B cell (primary cell): ENCODE measurements at regions not wholly inside any gene's neighbourhood (a gene's known extent, or its start where the extent isn't known, plus 50 kb on each side); places are given as distances from the start of the nearest gene placed in this dataset.

Experiments
- ATAC-seq: fragments of 200-7000 bp; cut with Tn5 transposase; one replicate; pipeline ENCODE4 v1.10.0; 2021; ENCODE audit warnings: low read depth, mild to moderate bottlenecking, moderate number of reproducible peaks, moderate library complexity
- CTCF ChIA-PET: fragments of 350-600 bp; sonication (Branson Sonifier 250); formaldehyde crosslinking; loops from one replicate; lab custom pipeline; 2021; ENCODE audit warnings: antibody characterized with exemption, inconsistent platforms; lab: Charles Lee
- POLR2A ChIA-PET: fragments of 350-600 bp; sonication (Branson Sonifier 250); formaldehyde crosslinking; loops from one replicate; lab custom pipeline; 2021; ENCODE audit warnings: antibody characterized with exemption; lab: Charles Lee
- DNase-seq: peaks from one replicate; pipeline ENCODE4 v3.0.0; 2013
- H2AFZ ChIP-seq: 2 replicates; pipeline ENCODE4 v1.6.1; 2012; ENCODE audit warnings: mild to moderate bottlenecking, low read depth, low read length; ENCODE audit not compliant: insufficient read depth, poor library complexity, severe bottlenecking
- H3K27ac ChIP-seq, 2 donors: 1 replicate in 1 of 2; 2 replicates in 1 of 2; pipeline ENCODE4 v1.5.1; 2012 to 2013; ENCODE audit warnings: low read length in 2 of 2, mild to moderate bottlenecking in 2 of 2, moderate library complexity in 1 of 2
- H3K27me3 ChIP-seq, 4 experiments: fragments of 200-600 bp in 1 of 4; sonication (generic) in 1 of 4; replicated peaks in 1 of 4; 1 replicate in 2 of 4; 2 replicates in 2 of 4; pipeline versions ENCODE4 v1.6.1 to v1.7.0; 2013 to 2016; ENCODE audit warnings: low read length in 3 of 4, mild to moderate bottlenecking in 2 of 4, mixed read lengths in 1 of 4, moderate library complexity in 1 of 4; ENCODE audit not compliant: insufficient read depth in 4 of 4, control insufficient read depth in 3 of 4; ENCODE audit errors: control extremely low read depth in 1 of 4
- H3K36me3 ChIP-seq, 2 experiments: replicated peaks in 1 of 2; 1 replicate in 1 of 2; 2 replicates in 1 of 2; pipeline versions ENCODE4 v1.6.1 to v1.7.1; 2013; ENCODE audit warnings: low read length in 1 of 2; ENCODE audit not compliant: insufficient read depth in 2 of 2, control insufficient read depth in 1 of 2; ENCODE audit errors: control extremely low read depth in 1 of 2, extremely low read depth in 1 of 2
- H3K4me1 ChIP-seq, 2 donors: fragments of 200-600 bp in 1 of 2; sonication (generic) in 1 of 2; 1 replicate in 1 of 2; 2 replicates in 1 of 2; pipeline versions ENCODE4 v1.5.1 to v1.6.1; 2013 to 2017; ENCODE audit warnings: low read length in 2 of 2; ENCODE audit not compliant: control insufficient read depth in 2 of 2, insufficient read depth in 2 of 2
- H3K4me2 ChIP-seq: replicated peaks from 2 replicates; pipeline ENCODE3; 2012; ENCODE audit warnings: mild to moderate bottlenecking, low read depth, low read length; ENCODE audit not compliant: poor library complexity, severe bottlenecking
- H3K4me3 ChIP-seq, 5 experiments: fragments of 200-600 bp in 1 of 5; sonication (generic) in 1 of 5; 1 replicate in 3 of 5; 2 replicates in 2 of 5; pipeline versions ENCODE4 v1.5.1 to v1.7.0; 2011 to 2016; ENCODE audit warnings: low read length in 4 of 5, mild to moderate bottlenecking in 4 of 5, low read depth in 2 of 5, control low read depth in 1 of 5, moderate library complexity in 1 of 5; ENCODE audit not compliant: insufficient read depth in 1 of 5; ENCODE audit errors: control extremely low read depth in 1 of 5, extremely low read depth in 1 of 5
- H3K79me2 ChIP-seq: fragments of 200-600 bp; sonication (generic); one replicate; pipeline ENCODE4 v1.6.0; 2016; ENCODE audit warnings: low read length; ENCODE audit not compliant: control insufficient read depth, insufficient read depth
- H3K9ac ChIP-seq: fragments of 200-600 bp; sonication (generic); 2 replicates; pipeline ENCODE4 v1.6.1; 2017; ENCODE audit warnings: mild to moderate bottlenecking, low read length, moderate library complexity
- H3K9me3 ChIP-seq, 3 donors: one replicate each; pipeline versions ENCODE4 v1.6.1 to v1.7.1; 2013; ENCODE audit warnings: low read length in 2 of 3; ENCODE audit not compliant: control insufficient read depth in 2 of 3, insufficient read depth in 1 of 3; ENCODE audit errors: control extremely low read depth in 1 of 3
- H4K20me1 ChIP-seq: 2 replicates; pipeline ENCODE4 v1.6.0; 2012; ENCODE audit warnings: mild to moderate bottlenecking, low read length; ENCODE audit not compliant: insufficient read depth, control insufficient read depth, poor library complexity, severe bottlenecking
- H3K27ac Mint-ChIP-seq: one replicate; pipeline ENCODE4 v1.8.0; 2021; ENCODE audit warnings: mixed read lengths
- H3K27me3 Mint-ChIP-seq: one replicate; pipeline ENCODE4 v1.8.0; 2021; ENCODE audit warnings: mixed read lengths
- H3K4me1 Mint-ChIP-seq: one replicate; pipeline ENCODE4 v1.8.0; 2021; ENCODE audit warnings: mixed read lengths
- H3K4me3 Mint-ChIP-seq: one replicate; pipeline ENCODE4 v1.8.0; 2021; ENCODE audit warnings: mixed read lengths
- H3K9me3 Mint-ChIP-seq: one replicate; pipeline ENCODE4 v1.8.0; 2022; ENCODE audit warnings: mixed read lengths; ENCODE audit not compliant: insufficient read depth
- EZH2 ChIP-seq: IDR thresholded peaks from 2 replicates; pipeline ENCODE4 v1.6.1; 2012; ENCODE audit warnings: borderline replicate concordance, low read depth, mild to moderate bottlenecking, moderate library complexity, low read length; ENCODE audit not compliant: insufficient read depth, poor library complexity, severe bottlenecking
- WGBS: methylation state at CpG from one replicate; pipeline ENCODE4 v1.1.5; 2013; ENCODE audit warnings: missing lambda C conversion rate; ENCODE audit not compliant: insufficient coverage; 5-methylcytosine and 5-hydroxymethylcytosine counted together
- intact Hi-C: fragments of 100-400 bp; cut with micrococcal nuclease; formaldehyde crosslinking; loops from one replicate; pipeline ENCODE4 v1.10.0; 2022
- TF ChIP-seq, protein P1 (sequence below): fragments of 200-600 bp; IDR thresholded peaks from one replicate; pipeline ENCODE4 v1.8.0; 2022; ENCODE audit warnings: antibody characterized with exemption, mild to moderate bottlenecking

DNA sequence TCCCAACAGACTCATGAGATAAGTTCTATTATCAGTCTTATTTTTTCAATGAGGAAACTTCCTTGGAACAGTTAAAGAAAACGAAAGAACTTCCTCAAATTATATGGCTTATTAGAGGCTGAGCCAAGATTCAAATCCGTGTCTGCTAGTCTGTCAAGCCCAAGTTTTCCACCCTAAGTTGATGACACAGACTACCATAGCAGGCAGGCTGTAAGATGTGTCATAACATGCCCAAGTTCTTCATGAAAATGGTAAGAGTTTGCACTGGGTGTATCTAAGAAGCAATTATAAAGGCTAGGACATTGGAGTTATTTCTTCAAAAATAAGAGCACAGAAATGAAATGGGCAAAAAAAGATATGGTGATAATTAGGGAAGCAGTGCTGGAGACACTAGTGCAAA is 634.5 kb downstream of the BRINP1 start:
- DNase-seq = no peak
- ChIA-PET CTCF (no interaction called here), POLR2A (no interaction called here)
- no peak overlapping the region for H3K27ac Mint-ChIP-seq
- no peaks in the 10 kb centered on the region for H3K27me3 ChIP-seq
- no peaks in the 10 kb centered on the region for H3K79me2 ChIP-seq
- no peak overlapping the region for H3K4me2 ChIP-seq
- H4K20me1 ChIP-seq = no peaks in the 10 kb centered on the region
- WGBS = 71% methylated on average over 1 of the region's 2 CpGs
- ATAC-seq = no peak
- TF ChIP-seq, protein P1, sequence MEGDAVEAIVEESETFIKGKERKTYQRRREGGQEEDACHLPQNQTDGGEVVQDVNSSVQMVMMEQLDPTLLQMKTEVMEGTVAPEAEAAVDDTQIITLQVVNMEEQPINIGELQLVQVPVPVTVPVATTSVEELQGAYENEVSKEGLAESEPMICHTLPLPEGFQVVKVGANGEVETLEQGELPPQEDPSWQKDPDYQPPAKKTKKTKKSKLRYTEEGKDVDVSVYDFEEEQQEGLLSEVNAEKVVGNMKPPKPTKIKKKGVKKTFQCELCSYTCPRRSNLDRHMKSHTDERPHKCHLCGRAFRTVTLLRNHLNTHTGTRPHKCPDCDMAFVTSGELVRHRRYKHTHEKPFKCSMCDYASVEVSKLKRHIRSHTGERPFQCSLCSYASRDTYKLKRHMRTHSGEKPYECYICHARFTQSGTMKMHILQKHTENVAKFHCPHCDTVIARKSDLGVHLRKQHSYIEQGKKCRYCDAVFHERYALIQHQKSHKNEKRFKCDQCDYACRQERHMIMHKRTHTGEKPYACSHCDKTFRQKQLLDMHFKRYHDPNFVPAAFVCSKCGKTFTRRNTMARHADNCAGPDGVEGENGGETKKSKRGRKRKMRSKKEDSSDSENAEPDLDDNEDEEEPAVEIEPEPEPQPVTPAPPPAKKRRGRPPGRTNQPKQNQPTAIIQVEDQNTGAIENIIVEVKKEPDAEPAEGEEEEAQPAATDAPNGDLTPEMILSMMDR = no peak
- no peak for TF ChIP-seq EZH2
- no peak overlapping the region for H2AFZ ChIP-seq
- no peaks in the 10 kb centered on the region for H3K27me3 Mint-ChIP-seq
- no peak overlapping the region for H3K4me3 Mint-ChIP-seq
- peaks cover 10% of the 10 kb centered on the region for H3K9me3 Mint-ChIP-seq
- no peaks in the 10 kb centered on the region for H3K4me1 ChIP-seq
- intact Hi-C loops = no loop called here
- H3K9ac ChIP-seq = no peak overlapping the region
- no peak overlapping the region for H3K4me3 ChIP-seq
- peaks cover 0 to 8% (median 7%) of the 10 kb centered on the region in 3 donors for H3K9me3 ChIP-seq
- H3K4me1 Mint-ChIP-seq = no peaks in the 10 kb centered on the region
- no peaks in the 10 kb centered on the region for H3K36me3 ChIP-seq
- no peak overlapping the region for H3K27ac ChIP-seq

DNA sequence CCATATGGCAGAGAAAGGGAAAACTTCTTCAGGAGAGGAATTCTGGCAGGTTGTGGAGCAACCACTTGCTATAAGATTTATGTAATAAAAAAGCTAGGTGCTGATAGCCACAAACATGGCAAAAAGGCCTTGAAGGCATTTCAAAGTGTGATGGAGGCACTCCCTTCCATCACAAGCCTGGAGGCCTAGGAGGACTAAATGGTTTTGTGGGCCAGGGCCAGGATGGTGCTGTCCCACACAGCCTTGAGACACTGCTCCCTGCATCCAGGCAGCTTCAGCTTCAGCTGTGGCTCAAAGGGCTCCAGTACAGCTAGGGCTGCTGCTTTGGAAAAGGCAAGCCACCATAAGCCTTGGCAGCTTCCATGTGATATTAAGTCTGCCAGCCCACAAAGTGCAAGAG is 632.8 kb downstream of the BRINP1 start:
- Histone ChIP-seq H3K27ac (no peak overlapping the region), H2AFZ (no peak overlapping the region), H3K36me3 (no peaks in the 10 kb centered on the region), H3K4me1 (no peaks in the 10 kb centered on the region), H4K20me1 (no peaks in the 10 kb centered on the region), H3K79me2 (no peaks in the 10 kb centered on the region), H3K4me2 (no peak overlapping the region), H3K4me3 (no peak overlapping the region), H3K9me3 (peaks cover 0 to 8% (median 7%) of the 10 kb centered on the region in 3 donors), H3K27me3 (no peaks in the 10 kb centered on the region), H3K9ac (no peak overlapping the region)
- CTCF ChIA-PET = no interaction called here
- DNase-seq (no peak), ATAC-seq (no peak)
- Mint-ChIP-seq H3K4me1 (no peaks in the 10 kb centered on the region), H3K9me3 (peaks cover 10% of the 10 kb centered on the region), H3K27ac (no peak overlapping the region), H3K4me3 (no peak overlapping the region), H3K27me3 (no peaks in the 10 kb centered on the region)
- POLR2A ChIA-PET = no interaction called here
- intact Hi-C loops = no loop called here
- no peak for TF ChIP-seq EZH2
- TF ChIP-seq, protein P1 = no peak
